LNCAP (cell line): ENCODE measurements at regions not wholly inside any gene's neighbourhood (a gene's known extent, or its start where the extent isn't known, plus 50 kb on each side); places are given as distances from the start of the nearest gene placed in this dataset.

Experiments used
- TF ChIP-seq, protein P1 (sequence below): fragments of 450-650 bp; IDR thresholded peaks from 2 replicates; pipeline ENCODE4 v1.5.1; 2017; ENCODE audit warnings: mild to moderate bottlenecking

DNA sequence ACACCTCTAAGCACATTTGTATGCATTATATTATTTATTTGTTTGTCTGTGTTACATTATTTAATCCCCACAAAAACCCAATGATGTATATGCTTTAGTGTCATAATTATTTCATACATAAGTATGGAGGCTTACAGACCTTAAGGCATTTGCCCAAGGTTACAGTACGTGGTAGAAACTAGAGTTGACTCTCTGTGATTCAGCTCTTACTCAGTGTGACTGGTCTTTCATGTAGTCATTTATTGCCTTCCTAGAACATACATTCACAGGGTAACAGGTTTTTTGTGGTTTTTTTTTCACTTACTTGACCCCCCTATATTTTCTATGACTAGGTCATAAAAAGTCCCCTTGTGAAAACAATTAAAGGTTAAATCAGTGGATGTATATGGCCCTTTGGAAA, 566.8 kb downstream of the TFAP2A start:
- TF ChIP-seq, protein P1, sequence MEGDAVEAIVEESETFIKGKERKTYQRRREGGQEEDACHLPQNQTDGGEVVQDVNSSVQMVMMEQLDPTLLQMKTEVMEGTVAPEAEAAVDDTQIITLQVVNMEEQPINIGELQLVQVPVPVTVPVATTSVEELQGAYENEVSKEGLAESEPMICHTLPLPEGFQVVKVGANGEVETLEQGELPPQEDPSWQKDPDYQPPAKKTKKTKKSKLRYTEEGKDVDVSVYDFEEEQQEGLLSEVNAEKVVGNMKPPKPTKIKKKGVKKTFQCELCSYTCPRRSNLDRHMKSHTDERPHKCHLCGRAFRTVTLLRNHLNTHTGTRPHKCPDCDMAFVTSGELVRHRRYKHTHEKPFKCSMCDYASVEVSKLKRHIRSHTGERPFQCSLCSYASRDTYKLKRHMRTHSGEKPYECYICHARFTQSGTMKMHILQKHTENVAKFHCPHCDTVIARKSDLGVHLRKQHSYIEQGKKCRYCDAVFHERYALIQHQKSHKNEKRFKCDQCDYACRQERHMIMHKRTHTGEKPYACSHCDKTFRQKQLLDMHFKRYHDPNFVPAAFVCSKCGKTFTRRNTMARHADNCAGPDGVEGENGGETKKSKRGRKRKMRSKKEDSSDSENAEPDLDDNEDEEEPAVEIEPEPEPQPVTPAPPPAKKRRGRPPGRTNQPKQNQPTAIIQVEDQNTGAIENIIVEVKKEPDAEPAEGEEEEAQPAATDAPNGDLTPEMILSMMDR = no peak

DNA sequence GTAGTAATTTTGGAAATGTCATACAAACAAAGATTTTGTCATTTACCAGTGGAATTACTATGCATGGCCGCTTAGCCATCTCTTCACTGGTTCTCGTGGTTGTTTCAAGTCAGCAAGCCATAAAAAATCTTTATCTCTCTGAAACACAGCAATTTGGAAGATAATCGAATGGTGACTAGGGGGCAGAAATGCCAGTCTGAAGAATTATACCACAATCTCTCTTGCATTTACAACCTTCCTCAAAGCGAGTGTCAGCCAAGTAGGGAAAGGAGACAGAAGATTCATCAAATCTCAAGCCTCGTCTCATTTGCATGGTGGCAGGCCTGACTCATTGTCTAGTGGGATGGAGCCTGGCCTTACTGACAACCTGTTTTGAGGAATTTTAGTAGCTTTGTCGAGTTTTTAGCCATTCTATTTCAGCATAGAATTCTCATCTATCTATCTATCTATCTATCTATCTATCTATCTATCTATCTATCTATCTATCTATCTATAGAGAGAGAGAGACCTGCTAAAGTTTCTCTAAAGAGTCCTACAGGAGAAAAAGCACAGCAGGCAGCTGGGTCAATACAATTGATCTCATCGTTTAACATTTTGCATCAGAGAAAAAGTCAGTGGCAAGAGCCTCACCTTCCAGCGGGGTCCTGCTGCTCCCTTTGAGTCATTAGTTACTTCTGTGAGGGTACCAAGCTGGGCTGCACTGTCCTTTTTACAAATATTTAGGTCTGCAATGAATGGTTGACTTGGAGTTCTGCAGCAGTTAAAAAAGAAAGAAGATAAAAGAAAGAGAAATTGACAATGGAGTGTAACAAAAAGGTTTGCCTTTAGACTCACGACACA, 572.8 kb downstream of the TFAP2A start:
- TF ChIP-seq, protein P1 = no peak

DNA sequence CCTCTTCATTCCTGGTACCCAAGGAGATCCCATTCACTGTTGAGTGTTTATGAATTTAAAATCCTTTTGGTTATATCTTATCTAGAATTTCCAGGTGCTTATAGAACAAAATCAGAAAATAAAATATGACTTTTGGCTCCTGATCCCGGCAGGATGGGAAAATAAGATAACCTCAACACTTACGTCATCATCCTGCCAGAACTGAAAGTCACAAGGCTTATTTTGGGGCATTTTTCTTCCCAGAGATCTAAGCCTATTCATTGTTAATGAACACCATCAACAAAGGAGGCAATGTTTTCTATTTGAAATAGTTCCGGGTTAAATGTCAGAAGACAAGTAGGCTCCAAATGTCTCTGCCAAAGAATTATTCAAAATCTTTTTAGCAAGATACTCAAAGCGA, 580.6 kb downstream of the TFAP2A start:
- TF ChIP-seq, protein P1 = no peak

DNA sequence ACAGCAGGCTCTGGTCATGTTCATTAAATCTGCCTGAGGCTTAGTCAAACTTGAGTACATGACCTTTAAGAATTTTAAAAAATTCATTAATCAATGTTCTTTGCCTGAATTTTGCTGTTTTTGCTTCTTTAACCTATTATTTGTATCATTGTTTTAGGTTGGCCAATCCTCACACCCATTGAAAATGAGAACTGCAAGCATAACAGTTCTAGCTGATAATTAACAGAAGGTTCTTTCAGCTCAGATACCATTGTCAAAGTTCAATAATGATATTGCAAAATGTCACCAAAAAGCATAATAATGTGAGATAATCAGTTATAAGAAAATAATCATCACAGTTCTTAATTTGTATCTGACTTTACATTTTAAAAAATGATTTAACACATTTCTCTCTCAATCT, 583.1 kb downstream of the TFAP2A start:
- TF ChIP-seq, protein P1 = no peak

DNA sequence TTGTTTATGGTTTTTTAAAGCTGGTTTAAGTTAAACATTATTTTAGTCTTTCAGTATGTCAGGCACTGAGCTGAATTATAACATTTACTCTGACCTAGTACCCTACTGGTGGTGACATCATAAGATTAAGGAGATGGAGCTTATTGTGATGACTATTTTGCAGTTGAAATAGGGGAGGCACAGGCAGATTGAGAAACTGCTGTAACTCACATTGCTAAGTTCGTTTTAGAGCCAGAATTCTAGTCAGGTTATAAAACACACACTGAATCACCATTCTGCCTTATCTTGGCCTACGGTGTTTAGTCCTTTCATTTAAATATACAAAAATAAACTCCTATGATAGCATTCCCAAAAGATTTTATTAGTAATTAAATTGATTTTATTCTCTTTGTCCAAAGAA, 584.1 kb downstream of the TFAP2A start:
- TF ChIP-seq, protein P1 = no peak

DNA sequence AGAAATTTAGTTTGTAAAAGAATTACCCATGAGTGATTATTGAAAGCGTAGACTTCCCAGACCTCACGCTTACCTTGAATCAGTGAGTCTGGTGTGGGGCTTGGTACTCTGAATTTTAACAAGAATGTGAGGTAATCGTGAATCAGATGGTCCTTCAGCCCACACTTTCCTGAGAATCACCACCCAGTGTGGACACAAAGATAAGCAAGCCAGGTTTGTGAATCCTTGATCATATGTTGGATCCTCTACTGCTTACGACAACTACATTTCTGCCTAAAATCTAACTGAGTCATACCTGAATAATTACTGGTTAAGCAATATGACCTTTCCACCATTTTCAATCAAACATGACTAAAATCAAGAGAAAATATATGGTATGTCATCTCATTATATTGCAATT, 589.3 kb downstream of the TFAP2A start:
- TF ChIP-seq, protein P1 = no peak

DNA sequence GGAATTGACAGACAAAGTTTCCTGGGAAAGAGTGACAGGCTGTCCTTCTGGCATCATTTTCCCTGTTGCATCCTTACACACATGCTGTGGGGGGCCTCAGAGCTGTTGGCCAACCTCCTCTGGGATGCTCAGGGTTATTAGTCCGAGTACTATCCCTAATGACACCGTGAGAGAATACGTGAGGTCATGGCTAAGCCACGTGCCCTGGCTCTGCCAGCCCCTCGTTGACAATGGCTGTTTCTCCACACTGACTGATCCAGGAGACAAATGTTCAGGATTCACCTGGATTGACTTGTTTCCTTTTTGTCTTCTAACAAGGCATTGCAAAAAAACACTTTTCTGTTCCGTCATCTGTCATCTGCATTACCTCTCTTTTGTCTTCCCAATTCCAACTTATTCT, 604.6 kb downstream of the TFAP2A start:
- TF ChIP-seq, protein P1 = no peak
